HEK293T (cell line): ENCODE measurements at regions not wholly inside any gene's neighbourhood (a gene's known extent, or its start where the extent isn't known, plus 50 kb on each side); places are given as distances from the start of the nearest gene placed in this dataset.

Experiments
- ARNT ChIP-seq: fragments of 450-650 bp; IDR thresholded peaks from 2 replicates; pipeline ENCODE4 v1.6.1; 2017; ENCODE audit warnings: mild to moderate bottlenecking
- CTBP1 ChIP-seq: fragments of 450-650 bp; IDR thresholded peaks from 2 replicates; pipeline ENCODE4 v1.6.1; 2016; ENCODE audit warnings: borderline replicate concordance
- FOXA1 ChIP-seq: fragments of 450-650 bp; IDR thresholded peaks from 2 replicates; pipeline ENCODE4 v1.6.1; 2016; ENCODE audit warnings: mild to moderate bottlenecking
- FOXK2 ChIP-seq: fragments of 450-650 bp; IDR thresholded peaks from 2 replicates; pipeline ENCODE4 v1.6.1; 2016; ENCODE audit warnings: mild to moderate bottlenecking
- SP1 ChIP-seq: fragments of 450-650 bp; IDR thresholded peaks from 2 replicates; pipeline ENCODE4 v1.6.1; 2017
- SUZ12 ChIP-seq: fragments of 450-650 bp; IDR thresholded peaks from 2 replicates; pipeline ENCODE4 v1.6.1; 2016; ENCODE audit warnings: mild to moderate bottlenecking
- TARDBP ChIP-seq: fragments of 450-650 bp; IDR thresholded peaks from 2 replicates; pipeline ENCODE4 v1.6.1; 2016
- TF ChIP-seq, protein P1 (sequence below): fragments of 450-650 bp; IDR thresholded peaks from 2 replicates; pipeline ENCODE4 v1.6.1; 2016

GRCh38 chr5:96247097-96247701 is 185.8 kb downstream of the PCSK1 start:
- TF ChIP-seq SUZ12 (no peak), TARDBP (no peak), CTBP1 (no peak), FOXA1 (no peak), FOXK2 (no peak), ARNT (no peak), SP1 (no peak)
- TF ChIP-seq, protein P1, sequence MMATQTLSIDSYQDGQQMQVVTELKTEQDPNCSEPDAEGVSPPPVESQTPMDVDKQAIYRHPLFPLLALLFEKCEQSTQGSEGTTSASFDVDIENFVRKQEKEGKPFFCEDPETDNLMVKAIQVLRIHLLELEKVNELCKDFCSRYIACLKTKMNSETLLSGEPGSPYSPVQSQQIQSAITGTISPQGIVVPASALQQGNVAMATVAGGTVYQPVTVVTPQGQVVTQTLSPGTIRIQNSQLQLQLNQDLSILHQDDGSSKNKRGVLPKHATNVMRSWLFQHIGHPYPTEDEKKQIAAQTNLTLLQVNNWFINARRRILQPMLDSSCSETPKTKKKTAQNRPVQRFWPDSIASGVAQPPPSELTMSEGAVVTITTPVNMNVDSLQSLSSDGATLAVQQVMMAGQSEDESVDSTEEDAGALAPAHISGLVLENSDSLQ = no peak
